ENCODE measurements at regions not wholly inside any gene's neighbourhood (a gene's known extent, or its start where the extent isn't known, plus 50 kb on each side); places are given as distances from the start of the nearest gene placed in this dataset.

DNA sequence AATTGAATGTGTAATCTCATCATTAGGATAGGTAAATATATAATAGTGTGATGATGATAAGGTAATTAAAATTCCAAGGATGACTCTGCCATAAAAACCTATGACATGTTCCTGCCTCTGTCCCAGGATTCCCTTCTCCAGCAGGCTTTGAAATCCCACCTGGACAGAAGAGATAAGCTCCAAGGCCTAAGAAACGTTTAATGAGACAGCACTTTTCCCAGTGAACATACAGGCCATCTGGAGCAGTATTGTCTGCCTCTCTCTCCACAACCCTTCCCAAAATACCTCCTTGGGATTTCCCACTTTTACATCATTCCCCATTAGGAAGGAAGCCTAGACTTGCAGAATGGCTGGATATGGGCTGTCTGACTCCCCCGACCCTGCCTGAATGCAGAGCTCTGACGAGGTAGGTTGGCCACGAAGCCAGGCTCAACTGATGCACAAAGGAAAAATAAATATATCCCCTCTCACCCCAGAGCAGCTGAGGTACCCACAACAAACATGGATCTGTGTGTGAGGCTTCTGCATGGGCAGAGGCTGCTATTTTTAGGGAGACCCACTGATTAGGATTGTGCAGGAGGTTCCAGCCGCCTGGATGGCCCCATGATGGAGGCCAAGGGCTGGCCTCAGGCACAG lies 71.0 kb downstream of the TMPRSS5 start:
- no peak overlapping the region for H3K4me3 ChIP-seq (ENCODE audit: low read length)
- DNase-seq (ENCODE audit: low read depth), result no peak
- TF ChIP-seq, protein P1, sequence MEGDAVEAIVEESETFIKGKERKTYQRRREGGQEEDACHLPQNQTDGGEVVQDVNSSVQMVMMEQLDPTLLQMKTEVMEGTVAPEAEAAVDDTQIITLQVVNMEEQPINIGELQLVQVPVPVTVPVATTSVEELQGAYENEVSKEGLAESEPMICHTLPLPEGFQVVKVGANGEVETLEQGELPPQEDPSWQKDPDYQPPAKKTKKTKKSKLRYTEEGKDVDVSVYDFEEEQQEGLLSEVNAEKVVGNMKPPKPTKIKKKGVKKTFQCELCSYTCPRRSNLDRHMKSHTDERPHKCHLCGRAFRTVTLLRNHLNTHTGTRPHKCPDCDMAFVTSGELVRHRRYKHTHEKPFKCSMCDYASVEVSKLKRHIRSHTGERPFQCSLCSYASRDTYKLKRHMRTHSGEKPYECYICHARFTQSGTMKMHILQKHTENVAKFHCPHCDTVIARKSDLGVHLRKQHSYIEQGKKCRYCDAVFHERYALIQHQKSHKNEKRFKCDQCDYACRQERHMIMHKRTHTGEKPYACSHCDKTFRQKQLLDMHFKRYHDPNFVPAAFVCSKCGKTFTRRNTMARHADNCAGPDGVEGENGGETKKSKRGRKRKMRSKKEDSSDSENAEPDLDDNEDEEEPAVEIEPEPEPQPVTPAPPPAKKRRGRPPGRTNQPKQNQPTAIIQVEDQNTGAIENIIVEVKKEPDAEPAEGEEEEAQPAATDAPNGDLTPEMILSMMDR (conservative IDR thresholded peaks at IDR 0.05; ENCODE audit: low read depth, low read length), result no peak

DNA sequence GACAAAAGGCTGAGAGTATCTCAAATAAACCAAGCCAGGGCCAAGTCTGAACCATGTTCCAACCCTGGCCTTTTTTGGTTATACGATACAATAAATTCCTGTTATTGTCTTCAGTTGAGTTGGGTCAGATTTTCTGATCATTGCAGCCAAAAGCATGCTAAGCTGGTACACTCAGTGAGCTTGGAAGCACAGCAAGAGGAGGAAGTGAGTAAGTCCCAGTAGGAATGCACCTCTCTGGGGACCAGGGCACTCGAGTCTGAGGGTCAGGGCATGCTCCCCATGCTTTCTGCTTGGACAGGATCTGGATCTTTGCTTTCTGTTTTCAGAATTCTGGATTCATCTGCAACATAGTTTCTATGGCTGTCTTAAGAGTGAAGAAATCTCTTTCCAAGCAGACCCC lies 73.1 kb downstream of the TMPRSS5 start:
- no peak for DNase-seq (ENCODE audit: low read depth)
- TF ChIP-seq, protein P1 (conservative IDR thresholded peaks at IDR 0.05; ENCODE audit: low read depth, low read length), result no peak
- H3K4me3 ChIP-seq (ENCODE audit: low read length), result no peak overlapping the region

DNA sequence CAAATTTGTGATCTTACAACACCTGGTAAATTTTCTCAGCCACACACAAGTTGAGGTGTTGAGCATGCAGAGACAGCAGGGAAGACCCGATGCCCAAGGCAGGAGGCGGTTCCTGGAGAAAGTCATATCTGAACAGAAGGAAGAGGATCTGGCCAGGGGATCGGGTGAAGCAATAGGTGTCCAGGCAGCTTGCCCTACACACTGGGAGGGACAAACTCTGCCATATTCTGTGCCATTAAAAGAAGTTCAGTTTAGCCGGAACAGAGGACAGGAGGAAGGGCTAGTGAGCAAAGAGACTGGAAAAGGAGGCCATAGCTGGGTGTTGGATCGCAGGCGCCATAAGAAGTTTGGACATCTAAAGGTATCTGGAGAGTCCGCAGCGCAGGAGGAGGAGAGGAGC lies 76.5 kb downstream of the TMPRSS5 start:
- H3K4me3 ChIP-seq (ENCODE audit: low read length), result no peak overlapping the region
- TF ChIP-seq, protein P1 (conservative IDR thresholded peaks at IDR 0.05; ENCODE audit: low read depth, low read length), result no peak
- DNase-seq (ENCODE audit: low read depth), result no peak

DNA sequence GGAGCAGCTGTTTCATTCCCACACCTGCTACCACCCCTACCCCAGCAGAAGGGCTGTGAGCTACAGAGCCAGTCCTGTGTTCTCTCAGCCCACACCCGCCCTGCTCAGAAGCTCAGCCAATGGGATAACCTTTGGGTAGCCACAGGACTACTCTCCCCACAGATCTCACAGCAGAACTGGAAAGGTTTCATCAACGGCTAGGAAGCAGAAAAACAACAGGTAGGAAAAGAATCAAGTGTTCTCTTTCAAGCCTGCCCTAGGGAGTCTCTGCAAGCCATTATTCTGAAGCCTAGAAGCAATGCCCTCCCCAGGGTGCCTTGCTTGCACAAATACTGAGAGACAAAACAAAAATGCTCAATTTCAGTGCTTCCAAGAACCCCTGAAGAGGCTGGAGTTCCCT lies 77.2 kb downstream of the TMPRSS5 start:
- H3K4me3 ChIP-seq (ENCODE audit: low read length), result no peak overlapping the region
- no peak for DNase-seq (ENCODE audit: low read depth)
- TF ChIP-seq, protein P1 (conservative IDR thresholded peaks at IDR 0.05; ENCODE audit: low read depth, low read length), result no peak

DNA sequence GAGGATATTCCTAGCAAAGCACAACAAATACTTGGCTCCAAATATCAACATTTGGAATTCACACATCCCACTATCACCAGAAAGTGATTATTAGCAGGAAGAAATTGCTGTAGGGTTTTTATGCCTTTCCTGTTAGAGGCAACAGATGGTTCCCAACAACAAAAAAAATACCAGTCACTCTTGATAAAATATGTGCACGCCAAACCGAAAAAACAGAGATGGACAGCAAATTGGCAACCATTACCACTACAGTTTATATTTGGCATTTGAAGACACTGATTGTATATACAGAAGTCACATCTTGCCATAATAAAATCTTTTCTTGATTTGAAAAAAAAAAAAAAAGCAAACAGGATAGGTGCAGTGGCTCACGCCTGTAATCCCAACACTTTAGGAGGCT lies 78.2 kb downstream of the TMPRSS5 start:
- no peak for DNase-seq (ENCODE audit: low read depth)
- TF ChIP-seq, protein P1 (conservative IDR thresholded peaks at IDR 0.05; ENCODE audit: low read depth, low read length), result no peak
- H3K4me3 ChIP-seq (ENCODE audit: low read length), result no peak overlapping the region

DNA sequence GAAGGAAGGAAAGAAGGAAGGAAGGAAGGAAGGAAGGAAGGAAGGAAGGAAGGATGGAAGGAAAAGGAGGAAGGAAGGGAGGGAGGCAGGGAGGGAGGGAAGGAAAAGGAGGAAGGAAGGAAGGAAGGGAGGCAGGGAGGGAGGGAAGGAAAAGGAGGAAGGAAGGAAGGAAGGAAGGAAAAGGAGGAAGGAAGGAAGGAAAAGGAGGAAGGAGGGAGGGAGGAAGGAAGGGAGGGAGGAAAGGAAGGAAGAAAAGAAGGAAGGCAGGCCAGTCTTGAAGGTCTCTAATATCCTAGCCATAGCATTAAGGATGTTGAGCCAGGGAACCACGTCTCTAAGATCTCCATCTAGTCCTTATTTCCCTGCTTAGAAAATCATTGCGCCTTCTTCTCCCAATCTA lies 78.8 kb downstream of the TMPRSS5 start:
- DNase-seq (ENCODE audit: low read depth), result no peak
- TF ChIP-seq, protein P1 (conservative IDR thresholded peaks at IDR 0.05; ENCODE audit: low read depth, low read length), result no peak
- H3K4me3 ChIP-seq (ENCODE audit: low read length), result no peak overlapping the region

DNA sequence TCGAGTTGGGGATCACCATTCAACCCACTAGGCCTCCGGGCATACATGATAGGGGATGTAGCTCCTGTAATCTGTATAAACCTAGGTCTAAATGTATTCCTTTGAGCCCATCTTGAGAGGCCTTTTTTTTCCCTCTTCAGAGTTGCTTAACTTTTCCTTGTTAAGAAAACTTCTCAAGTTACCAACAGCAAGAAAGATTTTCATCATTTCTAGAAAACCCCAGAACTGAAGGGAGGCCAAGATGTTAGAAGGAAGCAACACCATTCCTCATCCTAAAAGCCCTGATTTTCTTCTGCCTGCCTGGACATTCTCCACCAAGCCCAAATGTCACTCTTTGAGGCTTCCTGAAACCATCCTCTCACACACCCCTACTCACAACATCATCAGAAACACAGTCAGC lies 79.4 kb downstream of the TMPRSS5 start:
- no peak for DNase-seq (ENCODE audit: low read depth)
- H3K4me3 ChIP-seq (ENCODE audit: low read length), result no peak overlapping the region
- TF ChIP-seq, protein P1 (conservative IDR thresholded peaks at IDR 0.05; ENCODE audit: low read depth, low read length), result no peak

Data from retinal pigment epithelial cell (primary cell).